ENCODE measurements at regions not wholly inside any gene's neighbourhood (a gene's known extent, or its start where the extent isn't known, plus 50 kb on each side); places are given as distances from the start of the nearest gene placed in this dataset.

GRCh38 chr20:6887966-6888365 is 120.5 kb downstream of the BMP2 start:
- no peak for DNase-seq
- Histone ChIP-seq H2AFZ (ENCODE audit: low read depth, low read length) (no peak overlapping the region), H3K9ac (ENCODE audit: low read depth, low read length) (no peak overlapping the region), H3K36me3 (ENCODE audit: insufficient read depth, low read length) (no peaks in the 10 kb centered on the region), H3K4me3 (ENCODE audit: low read depth in 1 of 2, low read length in 2 of 2) (no peak overlapping the region), H3K27me3 (ENCODE audit: insufficient read depth, low read length, poor library complexity) (peaks cover 2% of the 10 kb centered on the region), H3K79me2 (ENCODE audit: insufficient read depth, low read length) (no peaks in the 10 kb centered on the region), H3K4me2 (ENCODE audit: insufficient read depth, low read length) (no peak overlapping the region), H3K9me3 (ENCODE audit: insufficient read depth, low read length, severe bottlenecking) (no peaks in the 10 kb centered on the region), H4K20me1 (ENCODE audit: insufficient read depth, low read length) (no peaks in the 10 kb centered on the region), H3K4me1 (ENCODE audit: insufficient read depth, low read length) (no peaks in the 10 kb centered on the region), H3K27ac (ENCODE audit: low read length) (no peak overlapping the region)
- ATAC-seq (ENCODE audit: insufficient read depth, low read depth): no peak
- TF ChIP-seq CTCF (IDR thresholded peaks at IDR 0.05; ENCODE audit: borderline replicate concordance, extremely low read depth, low read length, poor library complexity, severe bottlenecking) (no peak), EZH2 (IDR thresholded peaks at IDR 0.05; ENCODE audit: borderline replicate concordance, low read depth, low read length, severe bottlenecking) (no peak)

GRCh38 chr20:6888736-6889395 is 121.4 kb downstream of the BMP2 start:
- Histone ChIP-seq H3K4me2 (ENCODE audit: insufficient read depth, low read length) (no peak overlapping the region), H3K9ac (ENCODE audit: low read depth, low read length) (no peak overlapping the region), H3K4me1 (ENCODE audit: insufficient read depth, low read length) (no peaks in the 10 kb centered on the region), H3K79me2 (ENCODE audit: insufficient read depth, low read length) (no peaks in the 10 kb centered on the region), H3K36me3 (ENCODE audit: insufficient read depth, low read length) (no peaks in the 10 kb centered on the region), H3K9me3 (ENCODE audit: insufficient read depth, low read length, severe bottlenecking) (no peaks in the 10 kb centered on the region), H4K20me1 (ENCODE audit: insufficient read depth, low read length) (no peaks in the 10 kb centered on the region), H2AFZ (ENCODE audit: low read depth, low read length) (no peak overlapping the region), H3K27ac (ENCODE audit: low read length) (no peak overlapping the region), H3K4me3 (ENCODE audit: low read depth in 1 of 2, low read length in 2 of 2) (no peak overlapping the region), H3K27me3 (ENCODE audit: insufficient read depth, low read length, poor library complexity) (peaks cover 5% of the 10 kb centered on the region)
- no peak for ATAC-seq (ENCODE audit: insufficient read depth, low read depth)
- no peak for DNase-seq
- TF ChIP-seq EZH2 (IDR thresholded peaks at IDR 0.05; ENCODE audit: borderline replicate concordance, low read depth, low read length, severe bottlenecking): no peak
- TF ChIP-seq CTCF (IDR thresholded peaks at IDR 0.05; ENCODE audit: borderline replicate concordance, extremely low read depth, low read length, poor library complexity, severe bottlenecking): no peak

DNA sequence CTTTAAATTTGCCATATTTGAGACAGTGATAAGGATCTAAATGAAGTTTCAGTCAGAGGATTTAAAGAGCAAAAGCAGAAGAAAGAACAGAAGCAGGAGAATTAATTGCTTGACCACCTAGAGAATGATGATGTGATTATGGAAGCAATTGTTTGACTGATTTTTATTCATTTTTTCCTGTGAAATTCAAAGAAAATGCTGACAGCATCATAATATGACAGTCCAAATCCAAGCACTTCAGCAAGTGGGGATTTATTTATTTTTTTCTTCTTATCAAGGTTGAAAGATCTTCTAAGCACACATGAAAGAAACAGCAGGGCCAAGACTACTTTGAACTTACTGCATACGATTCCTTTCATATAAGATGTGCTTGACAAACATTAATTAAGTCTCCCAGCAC is 125.2 kb downstream of the BMP2 start:
- H3K27me3 ChIP-seq (ENCODE audit: insufficient read depth, low read length, poor library complexity): peaks cover 5% of the 10 kb centered on the region

More for the DNA sequence above, 125.2 kb downstream of the BMP2 start:
- Histone ChIP-seq H3K36me3 (ENCODE audit: insufficient read depth, low read length) (no peaks in the 10 kb centered on the region), H4K20me1 (ENCODE audit: insufficient read depth, low read length) (no peaks in the 10 kb centered on the region), H3K79me2 (ENCODE audit: insufficient read depth, low read length) (no peaks in the 10 kb centered on the region), H3K4me2 (ENCODE audit: insufficient read depth, low read length) (no peak overlapping the region), H2AFZ (ENCODE audit: low read depth, low read length) (no peak overlapping the region), H3K9me3 (ENCODE audit: insufficient read depth, low read length, severe bottlenecking) (no peaks in the 10 kb centered on the region), H3K4me3 (ENCODE audit: low read depth in 1 of 2, low read length in 2 of 2) (no peak overlapping the region), H3K9ac (ENCODE audit: low read depth, low read length) (no peak overlapping the region), H3K27ac (ENCODE audit: low read length) (no peak overlapping the region), H3K4me1 (ENCODE audit: insufficient read depth, low read length) (no peaks in the 10 kb centered on the region)
- DNase-seq (no peak), ATAC-seq (ENCODE audit: insufficient read depth, low read depth) (no peak)
- no peak for TF ChIP-seq CTCF (IDR thresholded peaks at IDR 0.05; ENCODE audit: borderline replicate concordance, extremely low read depth, low read length, poor library complexity, severe bottlenecking)
- no peak for TF ChIP-seq EZH2 (IDR thresholded peaks at IDR 0.05; ENCODE audit: borderline replicate concordance, low read depth, low read length, severe bottlenecking)

Measured in DND-41 (cell line).